HG03378 (cell line): ENCODE measurements at regions not wholly inside any gene's neighbourhood (a gene's known extent, or its start where the extent isn't known, plus 50 kb on each side); places are given as distances from the start of the nearest gene placed in this dataset.
"Not testable (repeated sequence)": the region's sequence is repeated elsewhere in the genome, so short reads cannot be mapped to it uniquely, and the experiment has no call there.

ENCODE experiments used
- ATAC-seq: cut with Tn5 transposase; IDR thresholded peaks from one replicate; pipeline ENCODE4 v1.9.1; 2021; ENCODE audit warnings: mild to moderate bottlenecking, moderate library complexity; ENCODE audit not compliant: unreplicated experiment

DNA sequence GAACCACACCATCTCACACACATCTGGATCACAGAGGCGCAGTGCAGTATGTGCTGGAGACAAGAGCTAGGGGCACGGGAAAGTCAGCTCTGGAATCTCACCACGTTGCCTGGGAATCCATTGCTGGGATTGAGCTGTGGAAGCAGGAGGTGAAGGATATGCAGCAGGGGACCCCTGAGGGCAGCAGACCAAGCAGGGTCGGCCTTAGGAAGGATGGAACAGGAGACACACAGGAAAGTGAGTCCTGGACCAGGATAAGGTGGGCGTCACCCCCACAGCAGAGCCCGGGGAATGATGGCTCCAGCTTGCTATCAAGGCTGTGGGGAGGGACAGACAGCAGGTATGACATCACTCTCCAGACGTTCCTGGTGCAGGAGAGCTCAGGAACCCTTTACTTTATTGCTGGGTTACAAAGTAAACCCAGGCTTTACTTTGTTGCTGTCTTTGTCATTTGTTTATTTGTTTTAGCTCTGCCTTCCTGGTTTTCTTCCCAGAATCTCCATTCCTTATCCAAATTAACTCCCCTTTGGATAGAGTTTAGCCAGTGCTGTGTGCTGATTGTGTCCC is 329.8 kb upstream of the MYT1L start:
- no peak for ATAC-seq

DNA sequence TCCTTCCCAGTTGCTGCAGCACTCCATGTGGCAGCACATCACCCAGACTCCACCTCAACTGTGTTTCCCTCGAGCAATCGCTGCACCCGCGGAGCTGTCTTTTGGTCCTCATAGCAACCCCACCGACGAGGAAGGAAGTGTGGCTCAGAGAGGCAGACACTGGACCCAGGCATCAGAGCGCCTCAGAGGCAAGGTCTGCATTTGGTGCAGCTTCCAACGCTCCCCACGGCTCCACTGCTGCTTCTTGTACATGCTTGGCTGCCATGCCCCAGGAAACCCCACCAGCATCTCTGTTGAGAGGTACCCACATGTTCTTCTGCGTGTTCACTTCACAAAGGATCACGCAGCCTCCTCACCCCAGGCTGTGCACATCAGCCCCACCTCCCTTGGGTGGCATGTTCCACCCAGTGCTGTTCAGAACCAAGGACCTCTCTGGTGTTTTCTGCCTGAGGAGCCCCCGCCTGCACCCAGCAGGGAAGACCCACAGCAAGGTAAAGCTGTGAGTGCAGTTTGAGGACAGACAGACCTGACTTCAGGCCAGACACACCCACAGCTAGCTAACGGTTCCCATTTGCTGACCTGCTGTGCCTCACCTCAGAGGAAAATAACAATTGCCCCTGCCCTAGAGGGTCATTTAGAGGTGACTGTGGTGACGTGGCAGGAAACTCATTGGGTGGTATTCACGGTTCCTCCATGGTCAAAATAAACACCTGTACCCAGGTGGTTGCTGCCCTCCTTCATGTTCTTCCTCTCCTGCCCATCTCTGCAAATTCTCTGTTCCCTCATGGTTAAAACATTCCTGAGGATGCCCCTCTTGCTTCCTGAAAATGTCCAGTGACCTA is 326.3 kb upstream of the MYT1L start:
- no peak for ATAC-seq

DNA sequence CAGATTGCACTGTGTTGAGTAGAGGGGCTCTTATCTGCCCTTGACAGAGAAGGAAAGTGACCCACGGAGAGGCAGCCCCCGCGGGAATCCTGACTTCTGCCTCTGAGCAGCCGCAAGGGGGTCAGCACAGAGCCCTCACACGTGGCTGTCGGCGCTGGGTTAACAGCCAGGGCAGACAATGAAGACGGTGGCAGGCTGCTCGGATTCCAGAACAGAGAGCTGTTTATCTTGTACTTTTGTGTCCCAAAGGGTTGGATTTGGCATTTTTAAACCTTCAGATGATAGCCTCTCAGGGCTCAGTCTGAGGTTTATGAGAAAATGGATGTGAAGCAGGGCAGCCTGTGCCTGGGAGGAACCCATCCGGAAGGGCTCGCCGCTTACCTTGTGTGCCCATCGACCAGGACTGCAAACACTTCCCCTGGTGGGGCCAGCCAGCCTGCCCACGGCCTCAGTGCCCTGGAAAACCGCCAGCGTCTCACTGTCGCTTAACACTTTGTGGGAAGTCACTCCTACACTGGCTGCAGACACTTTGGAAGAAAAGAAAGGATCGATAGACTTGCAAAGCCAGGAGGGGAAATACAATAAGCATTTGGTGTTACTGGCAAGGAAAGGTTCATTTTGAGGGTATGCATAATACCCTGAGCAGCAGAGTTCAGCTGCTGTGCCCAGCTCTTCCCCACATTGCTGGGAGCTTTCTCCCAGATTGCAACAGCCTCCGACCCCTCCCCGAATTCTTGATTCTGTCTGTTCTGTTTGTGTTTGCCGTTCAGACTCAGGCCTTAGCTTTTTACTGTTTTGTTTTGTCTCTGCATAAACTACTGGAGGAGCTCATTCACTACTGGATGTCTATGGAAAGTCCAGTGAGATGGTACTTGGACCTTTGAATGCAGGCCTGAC is 325.3 kb upstream of the MYT1L start:
- ATAC-seq: no peak

DNA sequence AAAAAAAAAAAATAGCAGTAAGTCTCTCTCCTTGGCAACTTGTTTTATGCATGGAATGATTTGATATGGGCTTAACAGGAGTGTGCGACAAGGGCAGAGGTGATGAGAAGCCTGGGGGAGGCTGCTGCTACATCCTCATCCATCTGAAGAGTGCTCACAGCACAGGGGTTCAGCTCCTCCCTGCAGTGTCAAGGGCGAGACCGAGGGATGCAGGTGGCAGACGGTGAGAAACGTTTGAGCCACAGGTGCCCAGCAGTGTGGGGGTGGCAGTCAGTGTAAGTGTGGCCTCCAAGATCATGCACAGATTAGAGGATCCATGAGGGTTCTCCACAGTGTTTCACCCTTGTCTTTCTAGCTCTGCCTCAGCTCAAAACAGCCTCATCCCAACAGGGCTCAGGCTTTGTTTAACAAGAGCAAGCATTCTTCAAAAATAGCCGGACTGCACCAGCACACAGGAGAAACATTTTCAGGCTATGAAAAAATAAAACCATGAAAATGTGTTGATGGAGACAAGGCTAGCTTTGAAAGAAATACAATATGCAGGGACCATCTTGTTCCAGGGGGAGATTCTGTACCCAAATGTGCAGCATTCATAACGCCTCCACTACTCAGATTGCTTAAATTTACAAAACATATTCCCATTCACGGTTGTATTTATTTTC is 324.5 kb upstream of the MYT1L start:
- ATAC-seq: no peak

DNA sequence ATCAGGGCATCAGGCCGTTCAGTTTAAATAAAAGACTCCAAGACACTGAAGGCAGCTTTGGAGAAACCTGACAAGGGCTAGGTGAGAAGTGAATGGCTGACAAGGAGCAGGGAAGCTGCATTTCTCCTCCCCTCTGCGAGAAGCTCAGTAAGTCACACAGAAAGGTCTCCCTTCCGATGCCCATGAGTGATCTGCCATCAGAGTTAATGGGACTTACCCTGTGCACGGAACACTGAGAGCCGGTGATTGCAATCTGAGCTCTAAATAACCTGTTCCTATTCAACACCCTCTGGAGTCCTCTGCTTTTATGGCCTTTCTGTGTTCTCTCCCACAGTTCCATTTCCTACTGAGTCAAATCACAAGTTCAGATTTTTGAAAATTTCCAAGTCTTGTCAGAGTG is 322.2 kb upstream of the MYT1L start:
- no peak for ATAC-seq

DNA sequence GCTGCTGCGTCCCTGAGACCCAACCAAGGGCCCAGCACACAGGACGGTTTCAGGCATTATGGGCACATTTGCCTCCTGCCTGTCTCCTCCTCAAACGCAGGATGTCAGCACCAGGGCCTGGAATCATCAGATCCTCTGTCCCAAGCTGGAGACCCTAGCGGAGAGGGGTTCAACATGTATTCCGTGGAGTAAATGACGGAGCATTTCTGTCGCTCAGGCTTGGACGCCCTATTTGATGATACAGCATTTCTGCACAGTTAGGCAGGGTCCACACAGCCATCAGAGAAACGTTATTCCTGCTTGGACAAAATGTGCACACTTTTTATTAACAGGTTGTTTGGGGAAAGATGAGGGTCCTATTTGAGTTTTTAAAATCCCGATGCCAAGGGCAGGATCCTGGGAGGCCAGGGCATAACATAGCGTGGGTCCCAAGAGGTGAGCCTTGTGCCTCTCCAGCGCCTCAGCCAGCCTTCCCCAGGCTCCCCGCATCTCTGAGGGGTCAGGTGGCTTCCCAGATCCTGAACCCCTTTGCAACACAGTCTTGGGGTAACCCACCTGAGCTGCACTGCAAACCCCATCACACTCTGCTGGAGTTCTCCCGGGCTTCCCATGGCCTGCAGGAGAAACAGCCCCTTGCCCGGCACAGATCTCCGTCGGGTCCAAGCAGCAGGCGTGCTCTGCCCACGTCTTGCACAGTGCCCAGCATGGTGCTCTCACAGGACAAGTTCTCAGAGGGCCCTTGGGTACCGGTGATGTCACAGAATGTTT is 319.7 kb upstream of the MYT1L start:
- ATAC-seq: no peak

DNA sequence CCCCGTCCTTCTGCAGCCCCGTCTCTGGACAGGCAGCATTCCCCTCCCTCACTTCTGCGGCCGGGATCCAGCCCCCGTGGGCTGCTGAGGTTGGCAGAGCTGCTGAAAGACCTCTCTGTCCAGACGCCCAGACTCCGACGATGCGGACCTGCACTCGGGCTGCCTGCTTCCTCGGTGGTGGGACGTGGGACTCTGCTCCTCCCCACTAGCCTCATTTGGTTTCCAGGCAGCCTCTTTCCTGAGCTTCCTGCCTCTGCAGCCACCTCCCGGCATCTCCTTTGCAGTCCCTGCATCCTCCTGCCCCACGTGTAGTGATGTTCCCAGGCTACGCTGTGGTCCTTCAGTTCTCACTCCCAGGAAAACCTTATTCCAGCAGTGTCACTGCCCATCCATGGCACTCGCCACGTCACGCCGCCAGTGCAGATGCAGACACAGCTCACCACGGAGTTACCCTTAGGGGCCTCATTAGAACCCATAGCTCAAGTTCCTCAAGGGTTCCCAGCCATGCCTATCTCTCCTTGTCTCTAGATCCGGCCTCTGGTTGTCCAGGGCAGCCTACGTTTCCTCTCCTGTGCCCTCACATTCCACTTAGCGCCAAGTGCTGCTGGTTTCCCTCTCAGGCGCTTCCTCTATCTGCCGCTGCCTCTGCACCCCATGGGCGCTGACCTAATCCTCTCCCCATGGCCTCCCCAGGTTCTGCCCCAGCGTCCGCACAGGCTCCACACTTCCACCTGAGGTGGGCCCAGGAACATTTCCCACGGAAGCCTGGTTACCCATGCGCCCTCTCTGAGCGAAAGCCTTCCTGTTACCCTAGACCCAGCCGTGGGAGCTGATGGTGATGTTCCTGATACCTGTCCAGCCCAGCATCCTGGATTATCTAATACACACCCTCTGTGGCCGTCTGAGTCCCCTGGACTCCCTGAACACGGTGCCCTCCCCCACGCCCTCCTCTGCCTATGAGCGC is 318.3 kb upstream of the MYT1L start:
- ATAC-seq: no peak

DNA sequence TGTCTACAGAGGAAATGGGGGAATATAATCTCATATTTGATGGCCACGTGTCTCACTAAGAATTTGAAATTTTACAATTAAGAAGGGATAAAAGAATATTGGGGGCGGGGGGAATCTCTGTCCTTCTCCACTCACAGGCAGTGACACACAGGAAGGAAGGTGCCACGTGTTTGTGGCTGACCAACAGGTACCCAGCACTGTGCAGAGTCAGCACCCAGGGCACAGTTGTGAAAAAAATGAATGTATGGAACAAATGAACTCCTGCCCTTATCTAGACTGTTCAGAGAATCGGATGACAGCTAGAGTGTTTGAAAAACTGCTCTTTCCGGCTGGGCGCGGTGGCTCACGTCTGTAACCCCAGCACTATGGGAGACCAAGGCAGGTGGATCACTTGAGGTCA is 317.0 kb upstream of the MYT1L start:
- no peak for ATAC-seq

DNA sequence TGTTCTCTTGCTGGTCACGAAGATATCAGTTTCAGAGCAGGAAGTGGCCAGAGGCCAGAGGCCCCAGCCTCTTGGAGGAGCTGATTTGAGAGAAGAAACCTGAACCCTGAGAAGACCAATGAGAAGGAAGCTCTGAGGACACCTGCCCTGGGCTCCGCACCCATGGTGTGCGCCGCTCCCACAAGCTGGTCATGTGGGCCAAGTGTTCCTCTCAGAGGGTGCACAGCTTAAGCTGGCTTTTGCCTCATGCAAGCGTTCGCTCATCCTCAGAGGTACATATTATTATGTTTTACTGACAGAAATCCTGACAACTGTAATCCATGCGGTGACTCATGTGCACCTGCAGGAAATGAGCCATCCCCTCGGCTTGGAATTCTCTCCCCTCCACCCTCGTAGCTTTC is 316.1 kb upstream of the MYT1L start:
- peak; percentile 12 for ATAC-seq

DNA sequence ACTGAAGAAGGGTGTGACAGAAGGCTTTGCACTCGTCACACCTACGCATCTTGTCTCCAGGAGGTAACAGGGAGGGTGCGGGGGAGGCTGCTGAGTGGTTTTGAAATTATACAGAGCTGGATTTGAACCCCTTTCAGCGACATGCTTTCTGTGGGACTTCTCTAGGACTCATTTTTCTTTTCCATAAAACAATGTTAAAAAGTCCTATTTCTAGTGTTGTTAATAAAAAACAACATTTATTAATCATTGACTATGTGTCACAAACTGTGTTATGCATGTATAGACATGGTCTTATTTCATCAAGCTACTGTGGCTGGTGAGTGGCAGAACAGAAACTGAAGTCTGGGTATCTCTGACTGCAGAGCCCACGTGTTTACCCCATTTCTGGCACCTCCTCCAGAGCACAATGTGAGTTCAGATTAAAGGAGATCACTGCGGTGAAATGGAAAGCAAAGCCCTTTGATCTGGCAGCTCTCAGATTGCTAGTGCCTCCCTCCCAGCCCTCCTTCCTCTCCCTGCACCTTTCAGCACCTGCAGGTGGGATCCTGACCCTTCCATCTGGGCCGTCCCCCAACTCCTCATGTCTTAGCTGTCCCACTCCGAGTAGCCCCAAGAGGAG is 315.5 kb upstream of the MYT1L start:
- ATAC-seq: peak; percentile 85

DNA sequence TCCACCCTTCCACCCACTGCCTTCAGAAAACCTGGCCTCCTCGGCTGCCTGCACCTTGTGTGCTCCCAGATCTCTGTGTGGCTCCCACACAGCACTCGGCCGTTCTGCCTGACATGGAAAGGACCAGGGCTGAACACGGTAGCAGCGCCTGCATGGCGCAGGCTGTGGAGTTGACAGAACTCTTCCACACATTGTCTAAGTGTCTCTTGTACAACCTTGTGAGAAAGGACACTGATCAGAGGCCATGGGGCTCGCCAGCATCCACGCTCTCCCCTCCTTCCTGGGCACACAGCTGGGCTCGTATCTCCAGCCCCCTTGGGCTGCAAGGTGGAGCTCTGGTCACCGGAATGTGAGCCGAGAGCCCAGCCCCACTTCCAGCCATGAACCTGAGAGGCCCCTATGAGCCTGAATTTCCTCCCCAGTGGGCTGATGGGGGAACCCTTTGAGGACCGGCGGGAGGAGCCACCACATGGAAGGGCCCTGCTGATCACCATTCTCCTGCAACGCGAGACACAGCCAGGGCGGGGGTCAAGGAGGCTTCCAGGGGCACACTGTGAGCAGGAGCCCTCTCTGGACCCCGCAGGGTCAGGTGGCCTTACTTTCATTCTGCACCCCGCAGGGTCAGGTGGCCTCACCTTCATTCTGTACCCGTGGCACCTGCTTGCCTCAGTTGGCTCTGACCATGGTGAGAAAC is 314.2 kb upstream of the MYT1L start:
- ATAC-seq: no peak

DNA sequence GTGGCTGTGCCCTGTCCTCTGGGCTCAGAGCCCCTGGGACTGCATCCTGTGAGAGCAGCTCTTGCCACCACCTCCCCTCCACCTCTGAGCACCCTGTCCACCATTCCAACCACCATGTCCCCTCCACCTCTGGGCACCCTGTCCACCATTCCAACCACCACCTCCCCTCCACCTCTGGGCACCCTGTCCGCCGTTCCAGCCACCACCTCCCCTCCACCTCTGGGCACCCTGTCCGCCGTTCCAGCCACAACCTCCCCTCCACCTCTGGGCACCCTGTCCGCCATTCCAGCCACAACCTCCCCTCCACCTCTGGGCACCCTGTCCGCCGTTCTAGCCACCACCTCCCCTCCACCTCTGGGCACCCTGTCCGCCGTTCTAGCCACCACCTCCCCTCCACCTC is 313.7 kb upstream of the MYT1L start:
- ATAC-seq: not testable (repeated sequence)

DNA sequence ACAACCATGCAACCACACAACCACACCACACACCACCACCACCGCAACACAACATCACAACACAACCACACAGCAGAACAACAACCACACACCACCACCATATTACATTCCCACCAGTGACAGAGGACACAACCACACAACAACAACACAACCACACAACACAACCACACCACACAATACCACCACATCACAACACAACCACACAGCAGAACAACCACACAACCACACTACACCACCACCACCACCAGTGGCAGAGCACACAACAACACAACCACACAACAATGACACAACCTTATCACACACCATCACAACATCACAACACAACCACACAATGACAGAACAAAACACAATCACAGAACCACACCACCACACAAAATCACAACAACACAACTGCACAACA is 313.0 kb upstream of the MYT1L start:
- no peak for ATAC-seq

DNA sequence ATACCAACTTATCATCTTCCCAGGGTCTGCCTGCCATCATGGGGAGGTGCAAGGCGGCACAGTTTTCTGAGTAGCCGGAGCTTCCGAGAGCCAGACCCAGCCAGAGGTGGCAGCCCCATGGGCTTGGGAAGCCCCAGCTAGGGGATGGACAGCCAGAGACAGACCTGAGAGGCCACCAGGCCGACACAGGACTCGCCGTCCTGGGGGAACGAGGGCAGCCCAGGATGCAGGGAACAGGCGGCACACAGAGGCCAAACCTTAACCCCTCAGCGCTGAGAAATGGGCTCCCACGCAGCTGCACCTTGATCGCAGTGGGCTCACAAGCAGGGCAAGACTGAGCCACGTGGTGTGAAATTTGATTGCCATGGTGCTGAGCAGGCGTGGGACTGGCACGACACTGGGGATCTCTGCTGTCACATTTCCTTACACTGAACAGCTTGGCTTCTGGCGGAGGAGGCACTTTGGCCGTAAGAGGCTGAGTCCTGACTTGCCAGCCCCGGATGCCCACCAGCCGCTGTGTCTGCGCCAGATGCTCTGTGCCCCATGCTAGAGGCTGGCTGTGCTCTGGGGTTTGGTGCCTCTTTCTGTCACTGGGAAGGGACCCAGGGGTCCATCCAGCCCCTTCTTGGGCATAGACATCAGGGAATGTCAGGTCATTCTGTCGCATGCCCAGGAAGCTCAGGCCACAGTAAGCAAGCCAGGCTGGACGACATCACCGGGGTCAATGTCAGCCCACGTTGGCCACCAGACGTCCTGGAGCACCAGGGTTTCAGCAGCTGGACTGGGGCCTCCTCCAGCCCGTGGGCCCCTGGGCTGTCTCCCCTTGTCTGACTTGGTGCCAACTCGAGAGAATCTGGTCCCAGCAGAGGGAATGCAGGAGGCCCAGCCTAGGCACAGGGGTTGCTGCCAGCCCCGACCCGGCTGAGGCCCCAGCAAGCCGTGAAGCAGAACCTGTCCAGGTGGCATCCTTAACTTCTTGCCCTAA is 312.1 kb upstream of the MYT1L start:
- no peak for ATAC-seq

DNA sequence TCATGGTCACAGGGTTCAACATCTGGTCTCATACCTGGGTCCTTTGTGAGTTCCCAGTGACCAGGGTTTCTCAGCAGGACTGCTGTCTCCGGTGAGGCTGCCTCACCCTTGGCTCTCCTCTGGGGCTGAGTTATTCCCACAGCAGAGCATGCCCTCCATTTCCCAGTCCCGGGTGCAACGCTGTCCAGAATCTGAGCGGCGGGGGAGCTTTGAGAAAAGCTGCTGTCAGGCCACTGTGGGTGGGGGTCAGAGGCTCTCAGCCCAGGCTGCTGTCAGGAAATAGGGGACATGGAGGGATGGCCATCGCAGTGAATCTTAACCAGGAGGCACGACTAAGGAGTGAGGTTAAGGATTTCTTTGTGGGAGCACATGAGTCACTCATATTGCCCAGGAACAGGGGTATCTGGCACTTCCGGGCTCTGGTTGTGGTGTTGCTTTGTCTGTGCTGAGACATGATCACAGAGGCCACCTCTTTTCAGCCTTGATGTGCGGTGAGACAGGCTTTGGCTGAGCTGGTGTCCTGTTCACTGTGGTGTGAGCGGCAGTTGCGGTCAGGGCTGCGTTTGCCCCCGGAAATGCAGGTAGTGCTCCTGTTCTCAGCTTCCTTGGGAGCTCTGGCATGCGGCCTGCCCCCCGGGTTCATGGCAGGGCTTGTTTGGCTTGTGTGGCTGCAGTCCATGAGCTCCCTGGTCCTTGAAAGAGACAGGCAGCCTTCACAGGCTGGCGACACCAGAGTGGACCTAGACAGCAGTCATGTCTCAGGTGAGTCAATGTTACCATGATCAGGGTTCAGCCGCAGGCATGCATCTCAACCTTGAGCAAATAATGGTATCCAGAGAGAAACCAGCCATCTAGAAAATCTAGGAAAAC is 310.7 kb upstream of the MYT1L start:
- no peak for ATAC-seq

DNA sequence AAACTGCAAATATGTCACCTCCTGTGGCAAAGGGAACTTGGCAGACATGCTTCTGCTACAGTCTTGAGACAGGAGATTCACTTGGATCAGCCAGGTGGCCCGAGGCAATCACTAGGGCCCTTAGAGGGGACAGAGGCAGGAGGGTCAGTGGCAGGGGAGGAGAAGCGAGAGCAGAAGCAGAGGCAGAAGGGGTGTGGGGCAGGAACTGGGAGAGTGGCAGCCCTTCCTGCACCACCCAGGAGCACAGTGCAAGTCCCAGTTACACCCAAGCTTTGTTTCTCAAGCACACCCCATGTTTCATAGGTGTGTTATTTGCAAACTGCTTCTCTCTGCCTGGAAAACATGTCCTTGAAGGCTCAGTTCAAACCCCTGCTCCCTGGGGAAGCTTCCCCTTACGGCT is 309.7 kb upstream of the MYT1L start:
- ATAC-seq: no peak
